Ishikawa (cell line): ENCODE measurements at regions not wholly inside any gene's neighbourhood (a gene's known extent, or its start where the extent isn't known, plus 50 kb on each side); places are given as distances from the start of the nearest gene placed in this dataset.

Source experiments
- CEBPB ChIP-seq: IDR thresholded peaks from 2 replicates; pipeline ENCODE4 v1.6.1; 2012
- CREB1 ChIP-seq: IDR thresholded peaks from 2 replicates; pipeline ENCODE4 v1.6.1; 2012; ENCODE audit warnings: low read depth
- EGR1 ChIP-seq: IDR thresholded peaks from 2 replicates; pipeline ENCODE4 v1.6.1; 2012
- EP300 ChIP-seq: IDR thresholded peaks from 2 replicates; pipeline ENCODE4 v1.6.1; 2012; ENCODE audit warnings: borderline replicate concordance
- FOXM1 ChIP-seq: IDR thresholded peaks from 2 replicates; pipeline ENCODE4 v1.6.1; 2012; ENCODE audit warnings: low read depth, borderline replicate concordance
- NFIC ChIP-seq: IDR thresholded peaks from 2 replicates; pipeline ENCODE4 v1.6.1; 2012
- RAD21 ChIP-seq: IDR thresholded peaks from 2 replicates; pipeline ENCODE4 v1.6.1; 2012; ENCODE audit warnings: low read depth
- TAF1 ChIP-seq: IDR thresholded peaks from 2 replicates; pipeline ENCODE4 v1.6.1; 2012; ENCODE audit warnings: low read depth, mild to moderate bottlenecking
- YY1 ChIP-seq: IDR thresholded peaks from 2 replicates; pipeline ENCODE4 v1.6.1; 2012; ENCODE audit warnings: low read depth
- TF ChIP-seq, protein P1 (sequence below): IDR thresholded peaks from 2 replicates; pipeline ENCODE4 v1.6.1; 2012
- TF ChIP-seq, protein P2 (sequence below): IDR thresholded peaks from 2 replicates; pipeline ENCODE4 v1.6.1; 2012; ENCODE audit warnings: low read depth, mild to moderate bottlenecking

DNA sequence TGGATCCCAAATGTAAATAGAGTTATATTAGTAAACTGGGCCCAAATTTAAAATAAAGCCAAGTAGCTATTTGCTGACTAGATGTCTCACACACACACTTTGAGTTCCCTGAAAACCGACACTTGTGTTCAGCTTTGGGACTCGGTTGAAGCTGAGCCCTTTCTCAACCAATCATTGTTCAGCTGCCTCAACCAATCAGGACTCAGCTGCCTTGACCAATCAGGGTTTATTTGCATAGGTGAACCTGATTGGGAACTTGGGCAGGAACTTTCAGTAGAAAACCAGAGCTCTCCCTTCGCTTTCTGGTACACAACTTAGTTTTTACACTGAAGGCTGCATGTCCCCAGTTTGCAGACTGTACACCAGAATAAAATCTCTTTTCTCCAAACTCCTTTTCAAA, 301.7 kb downstream of the FOXA2 start:
- no peak for TF ChIP-seq YY1
- TF ChIP-seq NFIC: no peak
- TF ChIP-seq, protein P1, sequence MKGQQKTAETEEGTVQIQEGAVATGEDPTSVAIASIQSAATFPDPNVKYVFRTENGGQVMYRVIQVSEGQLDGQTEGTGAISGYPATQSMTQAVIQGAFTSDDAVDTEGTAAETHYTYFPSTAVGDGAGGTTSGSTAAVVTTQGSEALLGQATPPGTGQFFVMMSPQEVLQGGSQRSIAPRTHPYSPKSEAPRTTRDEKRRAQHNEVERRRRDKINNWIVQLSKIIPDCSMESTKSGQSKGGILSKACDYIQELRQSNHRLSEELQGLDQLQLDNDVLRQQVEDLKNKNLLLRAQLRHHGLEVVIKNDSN: no peak
- TF ChIP-seq, protein P2, sequence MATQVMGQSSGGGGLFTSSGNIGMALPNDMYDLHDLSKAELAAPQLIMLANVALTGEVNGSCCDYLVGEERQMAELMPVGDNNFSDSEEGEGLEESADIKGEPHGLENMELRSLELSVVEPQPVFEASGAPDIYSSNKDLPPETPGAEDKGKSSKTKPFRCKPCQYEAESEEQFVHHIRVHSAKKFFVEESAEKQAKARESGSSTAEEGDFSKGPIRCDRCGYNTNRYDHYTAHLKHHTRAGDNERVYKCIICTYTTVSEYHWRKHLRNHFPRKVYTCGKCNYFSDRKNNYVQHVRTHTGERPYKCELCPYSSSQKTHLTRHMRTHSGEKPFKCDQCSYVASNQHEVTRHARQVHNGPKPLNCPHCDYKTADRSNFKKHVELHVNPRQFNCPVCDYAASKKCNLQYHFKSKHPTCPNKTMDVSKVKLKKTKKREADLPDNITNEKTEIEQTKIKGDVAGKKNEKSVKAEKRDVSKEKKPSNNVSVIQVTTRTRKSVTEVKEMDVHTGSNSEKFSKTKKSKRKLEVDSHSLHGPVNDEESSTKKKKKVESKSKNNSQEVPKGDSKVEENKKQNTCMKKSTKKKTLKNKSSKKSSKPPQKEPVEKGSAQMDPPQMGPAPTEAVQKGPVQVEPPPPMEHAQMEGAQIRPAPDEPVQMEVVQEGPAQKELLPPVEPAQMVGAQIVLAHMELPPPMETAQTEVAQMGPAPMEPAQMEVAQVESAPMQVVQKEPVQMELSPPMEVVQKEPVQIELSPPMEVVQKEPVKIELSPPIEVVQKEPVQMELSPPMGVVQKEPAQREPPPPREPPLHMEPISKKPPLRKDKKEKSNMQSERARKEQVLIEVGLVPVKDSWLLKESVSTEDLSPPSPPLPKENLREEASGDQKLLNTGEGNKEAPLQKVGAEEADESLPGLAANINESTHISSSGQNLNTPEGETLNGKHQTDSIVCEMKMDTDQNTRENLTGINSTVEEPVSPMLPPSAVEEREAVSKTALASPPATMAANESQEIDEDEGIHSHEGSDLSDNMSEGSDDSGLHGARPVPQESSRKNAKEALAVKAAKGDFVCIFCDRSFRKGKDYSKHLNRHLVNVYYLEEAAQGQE: no peak
- TF ChIP-seq EP300: no peak
- no peak for TF ChIP-seq CEBPB
- TF ChIP-seq RAD21: no peak
- TF ChIP-seq TAF1: no peak
- TF ChIP-seq CREB1: no peak
- no peak for TF ChIP-seq EGR1
- TF ChIP-seq FOXM1: no peak
